ENCODE measurements at regions not wholly inside any gene's neighbourhood (a gene's known extent, or its start where the extent isn't known, plus 50 kb on each side); places are given as distances from the start of the nearest gene placed in this dataset.

DNA sequence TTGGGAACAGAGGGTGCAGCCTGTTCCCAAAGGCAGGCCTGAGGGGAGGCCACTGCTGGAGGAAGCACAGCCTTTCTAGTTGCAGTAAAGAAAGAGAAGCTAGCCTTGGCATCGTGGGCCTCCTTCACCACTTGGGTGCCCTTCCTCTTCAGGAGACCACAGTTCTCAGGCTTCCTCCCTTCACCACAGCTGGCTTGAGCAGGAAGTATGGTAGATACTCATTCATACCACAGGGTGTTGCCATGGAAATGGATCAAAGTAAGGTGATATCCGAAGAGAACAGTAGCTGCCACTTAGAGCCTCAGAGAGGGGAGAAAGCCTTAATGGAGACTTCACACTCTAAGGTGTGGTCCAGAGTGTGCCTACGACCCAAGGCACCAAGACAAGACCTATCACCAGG, 120.4 kb upstream of the RIPOR2 start:
- Histone ChIP-seq H3K4me1 (replicated peaks in 1 of 4; ENCODE audit: control insufficient read depth in 3 of 4, insufficient read depth in 4 of 4, low read length in 3 of 4) (peaks cover 0 to 2% (median under 1%) of the 10 kb centered on the region in 4 experiments; a peak in 3 of 7 replicates), H3K9ac (replicated peaks in 1 of 4; ENCODE audit: extremely low read depth in 1 of 4, low read depth in 3 of 4, low read length in 3 of 4) (no peak overlapping the region), H2BK12ac (ENCODE audit: low read depth, low read length) (no peak overlapping the region), H3K36me3 (ENCODE audit: control insufficient read depth in 2 of 4, insufficient read depth in 4 of 4, low read length in 3 of 4) (no peaks in the 10 kb centered on the region), H3K79me2 (ENCODE audit: control insufficient read depth in 1 of 2, insufficient read depth in 2 of 2, low read length in 2 of 2) (no peaks in the 10 kb centered on the region), H3K23me2 (ENCODE audit: low read depth, low read length) (no peaks in the 10 kb centered on the region), H3K79me1 (ENCODE audit: low read depth, low read length) (no peaks in the 10 kb centered on the region), H3K4me2 (ENCODE audit: insufficient read depth in 1 of 2, low read depth in 2 of 2, low read length in 2 of 2) (no peak overlapping the region), H2BK5ac (ENCODE audit: low read depth, low read length) (peak overlapping the region; percentile 6; the same call in 1 of the 2 replicates), H3K56ac (replicated peaks; ENCODE audit: insufficient read length, low read depth, low read length) (no peak overlapping the region), H3K14ac (ENCODE audit: insufficient read length) (no peak overlapping the region), H3K23ac (ENCODE audit: insufficient read length) (no peak overlapping the region), H2AFZ (ENCODE audit: low read length) (no peak overlapping the region), H3K27me3 (replicated peaks in 1 of 4; ENCODE audit: control insufficient read depth in 3 of 4, extremely low read depth in 1 of 4, insufficient read depth in 3 of 4, low read length in 3 of 4) (no peaks in the 10 kb centered on the region), H4K8ac (ENCODE audit: extremely low read depth, insufficient read depth, low read length) (no peak overlapping the region), H3K4ac (replicated peaks; ENCODE audit: insufficient read length, low read depth, low read length) (no peak overlapping the region), H2BK120ac (replicated peaks; ENCODE audit: low read depth, low read length) (no peak overlapping the region), H4K5ac (ENCODE audit: insufficient read length, low read depth, low read length) (no peak overlapping the region), H2AK5ac (ENCODE audit: low read depth, low read length) (no peak overlapping the region), H2BK20ac (ENCODE audit: low read length) (0 out of 2 replicates have a peak overlapping the region, but pooled peaks have one; percentile 11), H3K18ac (ENCODE audit: extremely low read depth, low read length) (no peak overlapping the region), H3K9me3 (ENCODE audit: insufficient read depth in 2 of 2, low read depth in 1 of 2, low read length in 1 of 2) (0 out of 4 replicates have a peak, but pooled peaks cover 0 to 4% of the 10 kb centered on the region in 2 experiments), H2BK15ac (ENCODE audit: low read length) (no peak overlapping the region; the same call in 1 of the 2 replicates), H4K20me1 (replicated peaks in 1 of 2; ENCODE audit: control insufficient read depth in 1 of 2, insufficient read depth in 2 of 2, low read length in 2 of 2) (no peaks in the 10 kb centered on the region), H3K4me3 (ENCODE audit: extremely low read depth in 1 of 4, insufficient read depth in 2 of 4, low read depth in 3 of 4, low read length in 4 of 4) (no peak overlapping the region), H4K91ac (replicated peaks; ENCODE audit: insufficient read length, low read length) (no peak overlapping the region), H3K27ac (ENCODE audit: low read depth, low read length) (no peak overlapping the region)
- ChIA-PET CTCF (ENCODE audit: partially characterized antibody) (interaction anchor here (3.5 kb wide), 1 partner anchor 14 kb away, joined by 14 read pairs; no protein-coding TSS in a partner anchor), POLR2A (ENCODE audit: partially characterized antibody) (no interaction called here)
- 90% methylated on average over 3 of the region's 3 CpGs; no CpG with 5 or more reads in 1 of the 2 experiments for WGBS, 2 experiments (ENCODE audit: extremely low coverage in 1 of 2, insufficient coverage in 1 of 2, insufficient read length in 1 of 2, insufficient replicate concordance in 2 of 2, low coverage in 1 of 2, low lambda C conversion rate in 2 of 2, missing lambda C conversion rate in 1 of 2)
- FAIRE-seq (no peak), DNase-seq (ENCODE audit: low read depth in 1 of 2, low spot score in 2 of 2) (no peak)
- no peak for TF ChIP-seq CEBPB (IDR thresholded peaks at IDR 0.05; ENCODE audit: low read depth, low read length)
- TF ChIP-seq PHF8 (conservative IDR thresholded peaks at IDR 0.05; ENCODE audit: low read depth, low read length) = no peak
- TF ChIP-seq, protein P1, sequence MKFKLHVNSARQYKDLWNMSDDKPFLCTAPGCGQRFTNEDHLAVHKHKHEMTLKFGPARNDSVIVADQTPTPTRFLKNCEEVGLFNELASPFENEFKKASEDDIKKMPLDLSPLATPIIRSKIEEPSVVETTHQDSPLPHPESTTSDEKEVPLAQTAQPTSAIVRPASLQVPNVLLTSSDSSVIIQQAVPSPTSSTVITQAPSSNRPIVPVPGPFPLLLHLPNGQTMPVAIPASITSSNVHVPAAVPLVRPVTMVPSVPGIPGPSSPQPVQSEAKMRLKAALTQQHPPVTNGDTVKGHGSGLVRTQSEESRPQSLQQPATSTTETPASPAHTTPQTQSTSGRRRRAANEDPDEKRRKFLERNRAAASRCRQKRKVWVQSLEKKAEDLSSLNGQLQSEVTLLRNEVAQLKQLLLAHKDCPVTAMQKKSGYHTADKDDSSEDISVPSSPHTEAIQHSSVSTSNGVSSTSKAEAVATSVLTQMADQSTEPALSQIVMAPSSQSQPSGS (IDR thresholded peaks at IDR 0.05; ENCODE audit: low read length) = no peak
- TF ChIP-seq ASH2L (IDR thresholded peaks at IDR 0.05; ENCODE audit: low read length) = no peak
- no peak for TF ChIP-seq KDM4A (IDR thresholded peaks at IDR 0.05; ENCODE audit: low read depth, low read length, severe bottlenecking)
- TF ChIP-seq CTBP2 (IDR thresholded peaks at IDR 0.05; ENCODE audit: borderline replicate concordance, insufficient read depth, insufficient read length, low read length) = no peak
- TF ChIP-seq, protein P2, sequence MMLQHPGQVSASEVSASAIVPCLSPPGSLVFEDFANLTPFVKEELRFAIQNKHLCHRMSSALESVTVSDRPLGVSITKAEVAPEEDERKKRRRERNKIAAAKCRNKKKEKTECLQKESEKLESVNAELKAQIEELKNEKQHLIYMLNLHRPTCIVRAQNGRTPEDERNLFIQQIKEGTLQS (IDR thresholded peaks at IDR 0.05; ENCODE audit: insufficient read depth, low read depth, low read length) = no peak
- no peak for TF ChIP-seq TEAD4 (IDR thresholded peaks at IDR 0.05; ENCODE audit: low read depth, low read length)
- no peak for TF ChIP-seq TBP (IDR thresholded peaks at IDR 0.05; ENCODE audit: low read depth, low read length)
- TF ChIP-seq EGR1 (IDR thresholded peaks at IDR 0.05; ENCODE audit: borderline replicate concordance, low read depth, low read length) = no peak
- TF ChIP-seq RAD21 (IDR thresholded peaks at IDR 0.05 in 1 of 2, conservative IDR thresholded peaks at IDR 0.05 in 1 of 2; ENCODE audit: low read depth in 2 of 2, low read length in 2 of 2) = no peak

Measured in H1 (cell line).